ENCODE measurements at regions not wholly inside any gene's neighbourhood (a gene's known extent, or its start where the extent isn't known, plus 50 kb on each side); places are given as distances from the start of the nearest gene placed in this dataset.
"Not testable (repeated sequence)": the region's sequence is repeated elsewhere in the genome, so short reads cannot be mapped to it uniquely, and the experiment has no call there.

DNA sequence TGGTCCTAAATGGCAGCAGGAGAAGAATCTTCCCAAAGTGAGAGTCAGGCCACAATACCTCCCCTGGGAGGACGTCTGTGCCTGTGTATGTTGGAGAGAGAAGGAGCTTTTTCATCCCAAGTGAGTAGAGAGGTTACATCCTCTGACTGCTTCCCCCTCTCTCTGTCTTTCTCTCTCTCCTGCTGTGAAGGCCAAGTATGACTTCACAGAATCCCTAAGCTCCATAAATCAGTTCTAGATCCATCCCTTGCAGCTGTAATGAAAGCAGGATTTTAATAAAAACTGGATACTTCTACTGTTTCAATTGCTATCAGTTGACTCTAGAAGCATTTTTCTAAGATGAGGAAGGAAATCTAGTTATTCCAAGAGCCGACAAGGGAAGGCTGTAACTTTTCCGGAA, 389.1 kb upstream of the PROK2 start:
- DNase-seq: no peak

DNA sequence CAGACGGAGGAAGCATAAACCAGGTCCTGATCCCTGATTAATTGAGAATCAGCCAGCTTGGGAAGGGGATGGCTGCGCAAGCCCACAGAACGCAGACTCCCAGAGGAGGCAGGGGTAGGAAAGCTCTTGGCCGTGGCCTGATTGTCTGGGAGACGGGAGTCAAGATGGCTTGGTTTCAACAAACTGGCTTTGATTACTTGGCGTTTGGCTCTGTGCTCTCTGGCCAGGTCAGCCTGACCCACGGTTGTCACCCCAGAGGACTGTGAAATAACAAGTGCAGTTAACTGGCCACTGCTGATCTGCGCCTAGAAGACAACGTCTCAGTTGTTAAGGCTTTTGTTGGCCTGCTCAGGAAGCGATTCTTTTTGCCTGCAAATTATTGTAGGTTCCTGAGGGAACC, 387.0 kb upstream of the PROK2 start:
- DNase-seq: peak in 12 of 14 donors; percentile 20 to 79 (median 55)

GRCh38 chr3:72171463-72171881, 386.5 kb upstream of the PROK2 start:
- DNase-seq: peak in 12 of 14 donors; percentile 25 to 76 (median 58)

DNA sequence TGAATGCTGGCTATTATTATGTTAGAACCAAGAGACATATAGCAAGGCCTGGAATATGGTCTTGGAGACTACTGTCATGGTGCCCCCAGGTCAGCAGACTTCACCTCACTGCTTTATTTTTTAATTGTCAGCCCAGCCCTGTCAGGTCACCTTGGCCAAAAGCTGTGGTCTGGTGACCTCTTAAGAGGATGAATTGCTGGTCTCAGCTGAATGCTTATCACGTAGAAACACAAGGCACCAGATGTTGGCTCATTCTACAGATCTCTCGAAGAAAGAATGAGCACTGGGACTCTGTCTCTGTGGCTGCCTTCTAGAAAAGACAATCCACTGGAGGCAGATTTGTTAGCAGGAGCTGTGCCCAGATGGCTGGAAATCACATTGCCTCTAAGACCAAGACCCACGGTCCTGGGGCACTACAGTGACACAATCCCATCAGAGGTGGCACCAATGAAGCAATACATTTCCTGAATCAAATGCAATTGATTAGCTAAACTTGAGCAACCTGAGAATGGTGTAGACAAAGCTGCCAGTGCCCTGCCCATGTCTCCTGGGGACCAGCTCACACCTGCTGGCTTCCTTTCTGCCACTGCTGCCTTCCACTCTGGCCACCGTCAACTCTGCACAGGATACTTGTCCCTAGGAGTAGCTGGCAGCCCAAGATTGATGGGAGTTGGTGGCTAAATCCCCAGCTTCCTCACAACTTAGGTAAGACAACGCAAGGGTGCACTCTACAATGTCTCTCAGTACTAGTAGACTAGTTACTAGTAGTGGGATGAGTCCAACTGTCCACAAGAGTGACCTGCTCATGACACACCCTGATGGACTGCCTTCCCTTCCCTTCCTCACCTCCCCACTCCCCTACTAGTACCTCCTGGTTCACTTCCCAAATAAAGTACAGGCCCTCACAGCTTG, 384.9 kb upstream of the PROK2 start:
- DNase-seq: no peak

DNA sequence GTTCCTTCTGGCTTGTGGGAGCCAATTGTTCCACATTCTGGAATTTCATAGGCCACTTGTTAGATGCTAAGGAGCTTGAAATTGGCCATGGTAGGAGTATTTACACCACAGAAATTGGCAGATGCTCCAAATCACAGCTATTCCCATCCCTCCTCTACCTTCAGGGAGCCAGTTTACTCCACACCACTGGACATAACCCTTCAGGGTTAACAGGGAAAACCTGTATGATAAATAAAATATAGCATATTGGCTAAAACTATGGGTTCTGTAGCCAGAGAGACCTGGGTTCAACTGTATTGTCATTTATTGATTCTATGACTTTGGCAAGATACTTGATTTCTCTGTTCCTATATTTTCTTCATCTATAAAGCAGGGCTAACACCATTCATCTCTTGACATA, 384.2 kb upstream of the PROK2 start:
- no peak for DNase-seq

GRCh38 chr3:72165808-72166207, 380.9 kb upstream of the PROK2 start:
- no peak for DNase-seq

GRCh38 chr3:72165317-72165716, 380.4 kb upstream of the PROK2 start:
- no peak for DNase-seq

DNA sequence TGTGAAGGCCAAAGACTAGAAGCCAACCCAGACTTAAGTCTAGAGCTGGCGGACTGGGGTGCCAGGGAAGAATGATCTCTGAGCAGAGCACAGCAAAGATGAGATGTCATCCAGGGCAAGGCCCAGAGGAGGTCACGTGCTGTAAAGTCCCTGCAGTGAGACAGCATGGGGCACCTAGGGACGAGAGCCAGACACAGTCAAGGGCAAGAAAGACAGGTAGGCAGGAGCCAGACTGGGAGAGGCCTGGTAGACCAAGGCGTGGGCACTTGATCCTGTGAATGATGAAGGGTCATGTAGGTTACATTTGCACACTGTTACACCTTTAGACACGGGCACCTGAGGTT, 379.7 kb upstream of the PROK2 start:
- DNase-seq: no peak

DNA sequence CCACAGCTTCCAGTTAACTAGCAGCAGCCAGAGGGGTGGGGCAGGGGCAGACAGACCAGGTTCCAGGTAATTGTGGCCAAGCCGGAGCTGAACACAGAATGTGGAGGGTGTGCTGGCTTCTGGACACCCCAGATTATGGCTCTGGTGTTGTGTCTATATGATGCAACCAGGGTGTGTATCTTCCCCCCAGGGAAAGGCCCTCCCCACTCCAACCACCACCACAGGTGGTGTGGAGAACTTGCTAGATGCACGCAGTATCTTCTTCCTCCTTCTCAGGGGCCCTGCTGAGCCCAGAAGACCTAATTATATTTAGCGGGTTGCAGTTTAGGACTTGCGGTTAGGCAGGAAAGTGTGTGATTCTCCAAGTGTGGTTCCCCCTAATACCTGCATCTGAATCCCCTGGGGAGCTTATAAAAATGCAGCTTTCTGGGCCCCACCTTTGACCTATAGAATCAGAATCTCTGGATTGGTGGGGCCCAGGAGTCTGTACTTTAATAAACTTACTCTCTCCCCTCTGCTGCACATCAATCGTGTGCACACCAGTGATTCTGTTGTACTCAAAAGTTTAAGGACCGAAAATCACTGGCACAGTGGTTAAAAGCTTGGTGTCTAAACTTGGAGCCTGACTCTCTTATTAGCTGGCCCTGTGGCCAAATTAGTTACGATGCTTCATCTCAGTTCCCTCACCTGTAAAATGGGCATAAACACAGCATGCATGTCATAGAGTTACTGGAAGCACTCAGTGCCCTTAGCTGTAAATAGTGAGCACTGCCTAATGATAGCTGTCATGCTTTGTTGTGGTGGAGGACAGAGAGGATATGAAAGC, 379.1 kb upstream of the PROK2 start:
- no peak for DNase-seq

DNA sequence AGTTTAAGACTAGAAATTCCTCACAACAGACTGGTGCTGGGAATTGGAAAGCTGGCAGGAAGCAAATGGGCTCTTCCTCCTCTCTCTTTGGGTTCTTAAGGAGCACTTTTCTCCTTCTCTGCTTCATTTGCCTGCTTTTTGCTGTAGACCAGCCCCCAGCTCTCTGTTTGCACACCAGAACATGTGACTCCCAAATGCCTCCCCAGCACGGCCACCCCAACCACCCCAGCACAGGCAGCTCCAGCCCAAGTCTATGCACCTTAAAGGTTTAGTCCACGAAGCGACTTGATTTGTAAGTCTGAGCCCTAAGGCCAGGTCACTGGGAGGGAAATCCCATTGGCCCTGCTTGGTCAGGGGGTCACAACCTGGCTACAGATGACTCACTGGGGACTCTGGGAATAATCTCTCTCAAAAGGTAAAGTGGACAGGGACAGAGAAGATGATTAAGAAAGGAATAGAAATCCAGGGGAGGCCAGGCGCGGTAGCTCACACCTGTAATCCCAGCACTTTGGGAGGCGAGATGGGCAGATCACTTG, 377.8 kb upstream of the PROK2 start:
- DNase-seq: no peak

- DNase-seq: peak in 1 of 14 donors; percentile 17
These were observed 377.1 kb upstream of the PROK2 start for GRCh38 chr3:72161881-72162595.

GRCh38 chr3:72161285-72161684, 376.3 kb upstream of the PROK2 start:
- not testable (repeated sequence) for DNase-seq

- no peak for DNase-seq
These were observed 375.4 kb upstream of the PROK2 start for GRCh38 chr3:72160351-72160750.

DNA sequence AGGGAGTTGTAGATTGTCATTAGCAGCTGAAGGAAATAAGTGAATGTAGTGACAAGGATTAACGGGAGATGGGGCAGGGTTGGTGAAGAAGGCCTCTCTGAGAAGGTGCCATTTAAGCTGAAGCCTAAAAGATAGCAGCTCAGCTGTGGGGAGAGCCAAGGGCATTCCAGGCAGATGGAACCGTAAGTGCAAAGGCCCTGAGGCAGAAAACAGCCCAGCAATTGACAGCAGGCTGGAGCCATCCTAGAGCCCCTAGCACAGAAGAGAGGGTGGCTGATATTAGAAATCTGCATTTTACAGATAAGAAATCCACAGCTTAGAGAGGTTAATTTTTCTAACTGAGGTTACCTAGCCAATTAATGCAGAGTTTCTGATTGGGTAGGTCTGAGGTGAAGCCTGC, 374.5 kb upstream of the PROK2 start:
- DNase-seq: no peak

DNA sequence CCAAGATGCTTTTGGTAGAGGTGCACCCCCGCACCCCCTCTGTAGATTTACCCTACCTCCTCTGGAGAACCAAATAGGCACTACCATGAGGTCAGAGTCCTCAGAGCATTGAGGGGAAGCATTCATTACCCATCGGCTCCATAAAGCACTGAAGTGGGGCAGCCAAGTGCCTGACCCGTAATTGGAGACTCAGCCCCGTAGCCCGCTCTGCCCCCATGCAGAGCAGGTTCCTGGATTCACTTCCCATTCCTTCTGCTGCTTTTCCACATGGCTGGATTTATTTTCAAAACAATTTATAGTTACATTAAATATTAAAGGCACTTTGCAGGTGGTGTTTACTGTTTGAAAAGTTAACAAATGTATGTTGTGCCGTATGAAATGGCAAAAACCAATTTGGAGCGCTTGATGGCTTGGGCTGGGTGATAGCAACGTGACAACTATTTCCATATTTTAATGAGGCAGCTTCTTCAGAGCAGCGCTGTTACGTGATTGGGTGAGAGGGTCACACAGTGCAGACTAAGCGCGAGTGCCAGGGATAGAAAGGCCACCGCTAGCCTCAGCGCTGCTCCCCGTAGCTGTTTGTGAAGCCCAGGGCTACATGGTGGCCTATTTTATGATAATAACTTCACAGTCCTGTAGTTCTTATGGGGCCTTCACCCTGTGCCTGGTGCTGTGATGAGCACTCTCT, 373.8 kb upstream of the PROK2 start:
- DNase-seq: no peak

- DNase-seq: no peak
These were observed 373.0 kb upstream of the PROK2 start for GRCh38 chr3:72157748-72158638.

DNA sequence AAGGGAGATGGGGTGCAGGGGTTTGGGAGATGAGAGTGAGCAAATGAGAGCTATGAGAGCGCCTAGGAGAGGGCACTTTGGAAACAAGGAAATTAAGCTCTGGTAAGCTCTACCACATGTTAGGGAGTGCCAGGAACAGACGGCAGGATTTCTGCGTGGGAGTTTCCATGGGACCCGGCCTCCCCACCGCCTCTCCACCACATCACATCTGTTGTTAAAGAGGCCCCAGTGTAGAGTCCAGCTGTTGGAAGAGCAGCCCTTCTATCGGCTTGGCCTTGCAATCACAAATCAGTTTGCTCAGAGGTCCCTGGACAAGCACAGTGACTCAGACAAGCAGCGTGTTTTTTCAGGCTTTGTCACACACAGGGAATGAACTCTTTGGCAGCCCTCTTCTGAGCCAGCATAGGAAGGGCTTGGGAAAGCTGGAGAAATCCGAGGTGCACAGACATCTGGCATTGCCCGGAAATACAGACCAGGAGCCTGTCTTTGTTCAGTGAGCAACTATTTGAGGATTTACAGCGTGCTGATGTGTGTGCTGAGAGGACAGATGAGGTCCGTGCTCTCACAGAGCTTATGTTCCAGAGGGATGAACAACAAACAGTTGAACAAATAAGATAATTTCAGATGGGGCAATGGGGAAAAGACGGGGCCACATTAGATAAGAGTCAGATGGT, 370.6 kb upstream of the PROK2 start:
- peak in 4 of 14 donors; percentile 19 to 44 (median 30) for DNase-seq

DNA sequence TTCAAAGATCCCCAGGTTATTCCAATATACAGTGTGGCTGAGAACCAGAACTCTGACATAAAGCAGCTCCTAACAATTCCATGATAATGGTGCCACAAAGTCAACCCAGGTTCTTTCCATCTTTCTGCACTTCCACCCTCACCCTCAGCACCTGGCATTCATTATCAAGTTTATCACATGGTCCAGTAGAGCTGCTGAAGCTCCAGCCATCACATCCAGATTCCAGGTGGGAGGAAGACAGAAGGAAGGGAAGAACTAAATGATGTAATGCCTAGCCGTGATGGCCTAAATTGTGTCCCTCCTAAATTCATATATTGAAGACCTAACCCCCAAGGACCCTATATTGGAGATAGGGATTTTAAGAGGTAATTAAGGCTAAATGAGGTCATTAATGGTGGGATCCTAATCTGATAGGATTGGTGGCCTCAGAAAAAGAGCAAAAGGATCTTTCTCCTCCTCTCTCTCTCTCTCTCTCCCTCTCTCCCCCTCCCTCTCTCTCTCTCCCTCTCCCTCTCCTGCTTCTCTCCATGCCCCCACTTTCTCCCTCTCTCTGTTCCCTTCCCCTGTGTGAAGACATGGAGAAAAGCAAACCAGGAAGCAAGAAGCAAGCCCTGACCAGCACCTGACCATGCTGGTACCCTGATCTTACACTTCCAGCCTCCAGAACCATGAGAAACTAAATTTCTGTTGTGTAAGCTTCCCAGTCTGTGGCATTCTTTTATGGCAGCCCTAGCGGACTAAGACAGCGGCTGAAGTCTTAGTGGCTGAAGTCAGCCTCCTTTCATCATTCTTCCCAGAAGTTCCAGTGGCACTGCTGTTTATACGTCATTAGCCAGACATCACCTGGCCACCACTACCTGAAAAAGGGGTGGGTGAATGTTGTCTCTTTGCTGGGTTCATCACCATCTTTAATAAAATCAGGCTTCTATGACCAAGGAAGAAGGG, 369.7 kb upstream of the PROK2 start:
- DNase-seq: no peak
